Testis (tissue), 2 donors: ENCODE measurements at regions not wholly inside any gene's neighbourhood (a gene's known extent, or its start where the extent isn't known, plus 50 kb on each side); places are given as distances from the start of the nearest gene placed in this dataset.

Source experiments
- POLR2A ChIP-seq: fragments of 450-650 bp; IDR thresholded peaks from one replicate; pipeline ENCODE4 v1.6.1; 2017; ENCODE audit warnings: antibody characterized with exemption, mild to moderate bottlenecking, moderate library complexity
- TF ChIP-seq, protein P1 (sequence below), 3 experiments: fragments of 450-650 bp in 2 of 3; fragments of 200-600 bp in 1 of 3; sonication (generic) in 1 of 3; IDR thresholded peaks; one replicate each; pipeline ENCODE4 v1.5.1; 2016 to 2019; ENCODE audit warnings: antibody characterized with exemption in 3 of 3, mild to moderate bottlenecking in 2 of 3, moderate library complexity in 1 of 3

DNA sequence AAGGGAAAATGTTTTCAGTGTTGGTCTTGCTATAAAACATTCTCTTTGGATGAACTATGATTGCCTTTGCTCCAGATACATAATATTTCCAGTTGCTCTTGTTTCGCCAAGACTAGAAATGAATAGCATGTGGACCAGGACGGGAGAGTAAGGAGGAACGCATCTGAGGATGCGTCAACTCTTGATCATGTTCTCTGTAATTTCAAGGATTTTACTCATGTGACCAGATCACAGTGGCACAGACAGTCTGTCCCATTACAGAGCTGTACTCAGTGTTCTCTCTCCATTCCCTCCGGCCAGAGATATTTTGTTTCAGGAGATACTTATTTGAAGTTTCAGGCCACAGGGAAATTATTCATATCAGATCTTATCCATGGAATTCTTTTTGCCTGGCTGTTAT, 266.6 kb downstream of the MID1IP1 start:
- TF ChIP-seq POLR2A = no peak
- TF ChIP-seq, protein P1, sequence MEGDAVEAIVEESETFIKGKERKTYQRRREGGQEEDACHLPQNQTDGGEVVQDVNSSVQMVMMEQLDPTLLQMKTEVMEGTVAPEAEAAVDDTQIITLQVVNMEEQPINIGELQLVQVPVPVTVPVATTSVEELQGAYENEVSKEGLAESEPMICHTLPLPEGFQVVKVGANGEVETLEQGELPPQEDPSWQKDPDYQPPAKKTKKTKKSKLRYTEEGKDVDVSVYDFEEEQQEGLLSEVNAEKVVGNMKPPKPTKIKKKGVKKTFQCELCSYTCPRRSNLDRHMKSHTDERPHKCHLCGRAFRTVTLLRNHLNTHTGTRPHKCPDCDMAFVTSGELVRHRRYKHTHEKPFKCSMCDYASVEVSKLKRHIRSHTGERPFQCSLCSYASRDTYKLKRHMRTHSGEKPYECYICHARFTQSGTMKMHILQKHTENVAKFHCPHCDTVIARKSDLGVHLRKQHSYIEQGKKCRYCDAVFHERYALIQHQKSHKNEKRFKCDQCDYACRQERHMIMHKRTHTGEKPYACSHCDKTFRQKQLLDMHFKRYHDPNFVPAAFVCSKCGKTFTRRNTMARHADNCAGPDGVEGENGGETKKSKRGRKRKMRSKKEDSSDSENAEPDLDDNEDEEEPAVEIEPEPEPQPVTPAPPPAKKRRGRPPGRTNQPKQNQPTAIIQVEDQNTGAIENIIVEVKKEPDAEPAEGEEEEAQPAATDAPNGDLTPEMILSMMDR (IDR thresholded peaks at IDR 0.05) = no peak
